NB4 (cell line): ENCODE measurements at regions not wholly inside any gene's neighbourhood (a gene's known extent, or its start where the extent isn't known, plus 50 kb on each side); places are given as distances from the start of the nearest gene placed in this dataset.

ENCODE experiments used
- MYC ChIP-seq: IDR thresholded peaks from 2 replicates; pipeline ENCODE4 v1.6.1; 2011; ENCODE audit warnings: low read depth, low read length
- POLR2A ChIP-seq: IDR thresholded peaks from 2 replicates; pipeline ENCODE4 v1.6.1; 2011; ENCODE audit warnings: mild to moderate bottlenecking; ENCODE audit not compliant: insufficient read length; ENCODE audit errors: extremely low read depth
- TF ChIP-seq, protein P1 (sequence below): IDR thresholded peaks from one replicate; pipeline ENCODE4 v1.5.1; 2012; ENCODE audit warnings: low read depth, low read length
- TF ChIP-seq, protein P2 (sequence below): IDR thresholded peaks from 2 replicates; pipeline ENCODE4 v1.6.1; 2011; ENCODE audit warnings: low read depth, low read length

DNA sequence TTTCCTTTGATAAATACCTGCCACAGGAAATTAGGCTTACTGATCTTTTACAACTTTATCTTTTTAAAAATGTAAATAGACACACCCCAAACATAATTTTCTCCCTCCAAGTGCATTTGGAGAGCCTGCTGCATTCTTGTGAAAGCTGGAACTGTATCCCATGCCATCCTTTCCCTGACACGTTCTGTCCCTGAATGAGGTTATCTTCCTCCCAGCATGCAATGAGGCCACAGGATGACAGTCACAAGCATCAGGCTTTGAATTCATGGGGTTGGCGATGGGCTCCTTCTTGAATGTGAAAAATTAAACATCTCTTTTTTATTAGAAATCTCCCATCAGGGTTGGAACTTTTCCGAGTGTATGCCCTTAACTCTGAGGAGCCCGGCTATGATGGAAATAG, 77.8 kb downstream of the CTAGE1 start:
- TF ChIP-seq, protein P1, sequence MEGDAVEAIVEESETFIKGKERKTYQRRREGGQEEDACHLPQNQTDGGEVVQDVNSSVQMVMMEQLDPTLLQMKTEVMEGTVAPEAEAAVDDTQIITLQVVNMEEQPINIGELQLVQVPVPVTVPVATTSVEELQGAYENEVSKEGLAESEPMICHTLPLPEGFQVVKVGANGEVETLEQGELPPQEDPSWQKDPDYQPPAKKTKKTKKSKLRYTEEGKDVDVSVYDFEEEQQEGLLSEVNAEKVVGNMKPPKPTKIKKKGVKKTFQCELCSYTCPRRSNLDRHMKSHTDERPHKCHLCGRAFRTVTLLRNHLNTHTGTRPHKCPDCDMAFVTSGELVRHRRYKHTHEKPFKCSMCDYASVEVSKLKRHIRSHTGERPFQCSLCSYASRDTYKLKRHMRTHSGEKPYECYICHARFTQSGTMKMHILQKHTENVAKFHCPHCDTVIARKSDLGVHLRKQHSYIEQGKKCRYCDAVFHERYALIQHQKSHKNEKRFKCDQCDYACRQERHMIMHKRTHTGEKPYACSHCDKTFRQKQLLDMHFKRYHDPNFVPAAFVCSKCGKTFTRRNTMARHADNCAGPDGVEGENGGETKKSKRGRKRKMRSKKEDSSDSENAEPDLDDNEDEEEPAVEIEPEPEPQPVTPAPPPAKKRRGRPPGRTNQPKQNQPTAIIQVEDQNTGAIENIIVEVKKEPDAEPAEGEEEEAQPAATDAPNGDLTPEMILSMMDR, result no peak
- TF ChIP-seq MYC (no peak), POLR2A (no peak)
- TF ChIP-seq, protein P2, sequence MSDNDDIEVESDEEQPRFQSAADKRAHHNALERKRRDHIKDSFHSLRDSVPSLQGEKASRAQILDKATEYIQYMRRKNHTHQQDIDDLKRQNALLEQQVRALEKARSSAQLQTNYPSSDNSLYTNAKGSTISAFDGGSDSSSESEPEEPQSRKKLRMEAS, result no peak
